OCI-LY7 (cell line): ENCODE measurements at regions not wholly inside any gene's neighbourhood (a gene's known extent, or its start where the extent isn't known, plus 50 kb on each side); places are given as distances from the start of the nearest gene placed in this dataset.
"Not testable (repeated sequence)": the region's sequence is repeated elsewhere in the genome, so short reads cannot be mapped to it uniquely, and the experiment has no call there.

Experiments used
- EZH2phosphoT487 ChIP-seq: fragments of 200-600 bp; sonication (generic); IDR thresholded peaks from 2 replicates; pipeline ENCODE4 v1.6.1; 2018; ENCODE audit warnings: low read depth, borderline replicate concordance, mild to moderate bottlenecking, mixed run types, antibody characterized with exemption, low read length, moderate library complexity, mixed read lengths
- TF ChIP-seq, protein P1 (sequence below): fragments of 200-600 bp; sonication (generic); conservative IDR thresholded peaks from 2 replicates; pipeline ENCODE4 v1.5.1; 2014; ENCODE audit warnings: mild to moderate bottlenecking, antibody characterized with exemption, low read length, moderate library complexity, mixed read lengths

- TF ChIP-seq, protein P1, sequence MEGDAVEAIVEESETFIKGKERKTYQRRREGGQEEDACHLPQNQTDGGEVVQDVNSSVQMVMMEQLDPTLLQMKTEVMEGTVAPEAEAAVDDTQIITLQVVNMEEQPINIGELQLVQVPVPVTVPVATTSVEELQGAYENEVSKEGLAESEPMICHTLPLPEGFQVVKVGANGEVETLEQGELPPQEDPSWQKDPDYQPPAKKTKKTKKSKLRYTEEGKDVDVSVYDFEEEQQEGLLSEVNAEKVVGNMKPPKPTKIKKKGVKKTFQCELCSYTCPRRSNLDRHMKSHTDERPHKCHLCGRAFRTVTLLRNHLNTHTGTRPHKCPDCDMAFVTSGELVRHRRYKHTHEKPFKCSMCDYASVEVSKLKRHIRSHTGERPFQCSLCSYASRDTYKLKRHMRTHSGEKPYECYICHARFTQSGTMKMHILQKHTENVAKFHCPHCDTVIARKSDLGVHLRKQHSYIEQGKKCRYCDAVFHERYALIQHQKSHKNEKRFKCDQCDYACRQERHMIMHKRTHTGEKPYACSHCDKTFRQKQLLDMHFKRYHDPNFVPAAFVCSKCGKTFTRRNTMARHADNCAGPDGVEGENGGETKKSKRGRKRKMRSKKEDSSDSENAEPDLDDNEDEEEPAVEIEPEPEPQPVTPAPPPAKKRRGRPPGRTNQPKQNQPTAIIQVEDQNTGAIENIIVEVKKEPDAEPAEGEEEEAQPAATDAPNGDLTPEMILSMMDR, result not testable (repeated sequence)
- TF ChIP-seq EZH2phosphoT487, result not testable (repeated sequence)
These were observed 664.7 kb downstream of the SPATA31A6 start for GRCh38 chr9:42848156-42848555.
